GM12872 (cell line): ENCODE measurements at regions not wholly inside any gene's neighbourhood (a gene's known extent, or its start where the extent isn't known, plus 50 kb on each side); places are given as distances from the start of the nearest gene placed in this dataset.

ENCODE experiments used
- CTCF ChIP-seq: IDR thresholded peaks from 3 replicates; pipeline ENCODE4 v1.5.1; 2011; ENCODE audit warnings: low read depth, mild to moderate bottlenecking, low read length, moderate library complexity; ENCODE audit not compliant: insufficient read depth

GRCh38 chr9:26483991-26484390 lies 408.6 kb downstream of the CAAP1 start:
- no peak for TF ChIP-seq CTCF

- no peak for TF ChIP-seq CTCF
Observed at GRCh38 chr9:26477963-26478362, 414.6 kb downstream of the CAAP1 start.

GRCh38 chr9:26471261-26471660 lies 421.3 kb downstream of the CAAP1 start:
- no peak for TF ChIP-seq CTCF

GRCh38 chr9:26470284-26470683 lies 422.3 kb downstream of the CAAP1 start:
- no peak for TF ChIP-seq CTCF

- no peak for TF ChIP-seq CTCF
Observed at GRCh38 chr9:26463837-26464236, 428.8 kb downstream of the CAAP1 start.

- no peak for TF ChIP-seq CTCF
Observed at GRCh38 chr9:26462751-26463150, 429.9 kb downstream of the CAAP1 start.

- no peak for TF ChIP-seq CTCF
Observed at GRCh38 chr9:26462213-26462612, 430.4 kb downstream of the CAAP1 start.

GRCh38 chr9:26460624-26461023 lies 432.0 kb downstream of the CAAP1 start:
- TF ChIP-seq CTCF = no peak
